BJ (cell line): ENCODE measurements at regions not wholly inside any gene's neighbourhood (a gene's known extent, or its start where the extent isn't known, plus 50 kb on each side); places are given as distances from the start of the nearest gene placed in this dataset.

Experiments
- CTCF ChIA-PET: fragments of 350-600 bp; formaldehyde crosslinking; extraction: SDS; loops from one replicate; lab custom pipeline; 2021; ENCODE audit warnings: antibody characterized with exemption, inconsistent platforms; lab: Yijun Ruan, JAX
- POLR2A ChIA-PET: fragments of 300-600 bp; sonication (Branson Sonifier 250); formaldehyde crosslinking; extraction: SDS; loops from one replicate; lab custom pipeline; 2021; ENCODE audit warnings: antibody characterized with exemption; lab: Charles Lee
- DNase-seq: peaks from one replicate; pipeline ENCODE4 v3.0.0-alpha.2; 2011; ENCODE audit warnings: low read depth
- H3K27me3 ChIP-seq: 2 replicates; pipeline ENCODE4 v1.6.0; 2011; ENCODE audit warnings: low read length; ENCODE audit not compliant: control insufficient read depth, insufficient read depth
- H3K36me3 ChIP-seq: 2 replicates; pipeline ENCODE4 v1.5.1; 2011; ENCODE audit warnings: low read length; ENCODE audit not compliant: control insufficient read depth, insufficient read depth
- H3K4me3 ChIP-seq: 2 replicates; pipeline ENCODE4 v1.5.1; 2011; ENCODE audit warnings: low read depth, mild to moderate bottlenecking, control low read depth, low read length
- TF ChIP-seq, protein P1 (sequence below): IDR thresholded peaks from 2 replicates; pipeline ENCODE4 v1.5.1; 2011; ENCODE audit warnings: low read depth, mild to moderate bottlenecking, control low read depth, inconsistent platforms, low read length, moderate library complexity; ENCODE audit not compliant: insufficient read depth

DNA sequence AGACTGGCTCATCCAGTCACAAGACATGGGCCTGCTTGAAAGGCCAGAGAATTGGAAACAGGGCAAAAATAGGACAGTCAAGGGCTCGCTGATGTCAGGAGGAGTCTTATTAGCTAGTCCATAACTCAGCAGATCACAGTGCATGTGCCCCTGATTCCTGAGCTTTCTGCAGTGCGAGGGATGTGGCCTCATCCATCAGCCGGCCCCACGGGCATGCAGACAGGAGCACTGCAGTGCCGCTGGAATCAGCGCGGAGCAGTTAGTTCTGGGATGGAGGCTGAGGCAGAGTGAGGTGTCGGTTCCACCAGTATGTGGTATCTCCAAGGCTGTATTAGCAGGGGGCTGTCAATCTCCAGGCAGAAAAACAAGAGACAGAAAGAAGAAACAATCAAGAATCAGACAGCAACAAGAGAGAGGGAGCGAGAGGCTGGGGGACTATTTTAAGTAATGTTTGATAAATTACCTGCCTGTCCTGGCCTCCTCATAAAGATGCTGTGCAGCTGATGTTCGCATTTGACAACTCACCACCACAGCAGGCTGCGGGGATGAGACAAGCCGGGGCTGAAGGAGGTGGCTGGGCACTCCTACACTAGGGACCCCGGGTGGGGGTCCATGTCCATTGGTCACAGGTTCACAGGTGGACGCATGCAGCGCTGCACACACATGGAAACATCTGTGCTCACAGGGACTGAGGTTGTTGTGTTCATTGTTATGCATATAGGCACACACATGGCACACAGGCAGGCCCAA is 167.2 kb downstream of the TRIM29 start:
- POLR2A ChIA-PET = no interaction called here
- CTCF ChIA-PET = no interaction called here

DNA sequence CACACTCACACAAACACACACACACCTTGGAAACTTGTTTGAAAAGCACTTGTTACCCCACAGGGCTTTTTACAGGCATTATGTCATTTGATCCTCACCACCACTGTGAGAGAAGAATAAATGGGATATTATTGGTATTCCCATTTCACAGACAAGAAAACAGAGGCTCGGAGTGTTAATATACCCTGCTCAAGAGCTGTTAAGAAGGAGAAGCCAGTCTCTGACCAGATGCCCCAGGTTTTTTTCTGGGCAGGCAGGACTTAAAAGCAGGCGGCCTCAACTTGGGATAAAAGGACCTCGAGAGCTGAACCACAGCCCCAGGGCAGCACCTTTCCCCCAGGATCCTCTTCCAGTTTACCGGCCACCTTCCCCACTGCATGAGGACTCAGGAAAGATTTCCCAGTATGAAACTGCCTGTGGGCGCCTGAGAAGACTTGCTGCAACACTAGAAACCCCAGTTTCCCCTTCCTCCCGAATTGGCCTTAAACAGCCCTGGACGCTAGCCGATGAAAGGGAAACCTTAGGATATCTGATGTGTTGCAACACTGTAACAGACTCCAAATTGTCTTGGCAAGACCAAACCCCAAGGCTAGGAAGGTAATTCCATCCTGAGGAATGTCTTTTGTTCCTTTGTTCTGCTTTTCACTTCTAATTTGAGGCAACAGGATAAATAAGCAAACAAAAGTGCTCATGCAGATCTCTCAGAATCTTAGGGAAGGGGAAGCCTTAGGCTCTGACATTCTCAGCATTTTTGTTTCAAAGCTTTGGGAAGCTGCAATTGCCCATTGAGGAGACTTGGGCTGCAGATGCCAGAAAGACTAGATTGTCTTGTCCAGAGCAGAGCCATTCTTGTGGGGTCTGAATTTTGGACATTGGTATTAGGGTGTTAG is 173.5 kb downstream of the TRIM29 start:
- Histone ChIP-seq H3K36me3 (no peaks in the 10 kb centered on the region), H3K27me3 (0 out of 2 replicates have a peak, but pooled peaks cover 2% of the 10 kb centered on the region), H3K4me3 (no peak overlapping the region)
- TF ChIP-seq, protein P1, sequence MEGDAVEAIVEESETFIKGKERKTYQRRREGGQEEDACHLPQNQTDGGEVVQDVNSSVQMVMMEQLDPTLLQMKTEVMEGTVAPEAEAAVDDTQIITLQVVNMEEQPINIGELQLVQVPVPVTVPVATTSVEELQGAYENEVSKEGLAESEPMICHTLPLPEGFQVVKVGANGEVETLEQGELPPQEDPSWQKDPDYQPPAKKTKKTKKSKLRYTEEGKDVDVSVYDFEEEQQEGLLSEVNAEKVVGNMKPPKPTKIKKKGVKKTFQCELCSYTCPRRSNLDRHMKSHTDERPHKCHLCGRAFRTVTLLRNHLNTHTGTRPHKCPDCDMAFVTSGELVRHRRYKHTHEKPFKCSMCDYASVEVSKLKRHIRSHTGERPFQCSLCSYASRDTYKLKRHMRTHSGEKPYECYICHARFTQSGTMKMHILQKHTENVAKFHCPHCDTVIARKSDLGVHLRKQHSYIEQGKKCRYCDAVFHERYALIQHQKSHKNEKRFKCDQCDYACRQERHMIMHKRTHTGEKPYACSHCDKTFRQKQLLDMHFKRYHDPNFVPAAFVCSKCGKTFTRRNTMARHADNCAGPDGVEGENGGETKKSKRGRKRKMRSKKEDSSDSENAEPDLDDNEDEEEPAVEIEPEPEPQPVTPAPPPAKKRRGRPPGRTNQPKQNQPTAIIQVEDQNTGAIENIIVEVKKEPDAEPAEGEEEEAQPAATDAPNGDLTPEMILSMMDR = no peak
- ChIA-PET POLR2A (no interaction called here), CTCF (interaction anchor here (0.9 kb wide), 1 partner anchor 8 kb away, joined by 3 read pairs; no protein-coding TSS in a partner anchor)
- no peak for DNase-seq

More for the DNA sequence above, 167.2 kb downstream of the TRIM29 start:
- TF ChIP-seq, protein P1 = no peak
- no peak for DNase-seq
- no peak overlapping the region for H3K4me3 ChIP-seq
- no peaks in the 10 kb centered on the region for H3K27me3 ChIP-seq
- no peaks in the 10 kb centered on the region for H3K36me3 ChIP-seq

DNA sequence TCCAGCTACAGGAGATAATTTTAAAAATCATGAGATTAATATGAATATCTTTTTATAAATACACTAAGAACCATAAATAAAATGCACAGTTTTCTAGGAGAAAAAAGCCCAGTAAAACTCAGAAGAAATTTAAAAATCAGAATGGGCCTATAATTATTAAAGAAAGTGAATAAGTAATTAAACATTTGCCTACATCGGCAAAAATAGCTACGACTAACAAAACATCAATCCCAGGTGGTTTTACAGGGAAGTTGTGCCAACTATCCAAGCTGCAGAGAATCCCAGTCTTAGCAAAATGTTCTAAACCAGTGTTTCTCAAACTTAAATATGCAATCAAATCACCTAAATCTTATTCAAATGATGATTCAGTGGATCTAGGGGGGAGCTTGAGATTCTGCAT is 180.0 kb downstream of the TRIM29 start:
- ChIA-PET POLR2A (no interaction called here), CTCF (no interaction called here)
- TF ChIP-seq, protein P1 = no peak
- no peak for DNase-seq
- Histone ChIP-seq H3K27me3 (0 out of 2 replicates have a peak, but pooled peaks cover 2% of the 10 kb centered on the region), H3K36me3 (no peaks in the 10 kb centered on the region), H3K4me3 (no peak overlapping the region)

DNA sequence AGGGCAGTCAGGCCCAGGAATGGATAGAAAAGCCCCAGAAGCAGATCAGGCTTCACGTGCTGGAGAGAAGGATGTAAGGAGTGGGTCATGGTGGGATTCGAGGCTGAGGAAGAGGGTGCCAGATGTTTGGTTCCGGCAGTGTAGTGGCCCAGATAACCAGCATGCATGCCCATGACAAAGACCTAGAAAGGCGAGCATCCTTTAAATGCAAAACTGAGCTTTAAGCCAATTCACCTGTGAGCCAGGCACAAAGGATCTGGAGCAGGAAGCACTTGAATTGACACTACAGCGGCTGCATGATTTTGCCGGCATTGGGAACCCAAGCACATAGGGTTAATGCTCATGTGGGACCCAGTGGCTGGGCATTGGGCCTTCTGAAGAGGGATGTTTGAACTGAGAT is 185.5 kb downstream of the TRIM29 start:
- CTCF ChIA-PET = no interaction called here
- POLR2A ChIA-PET = no interaction called here
- no peak for DNase-seq
- H3K27me3 ChIP-seq = no peaks in the 10 kb centered on the region
- TF ChIP-seq, protein P1 = no peak
- H3K4me3 ChIP-seq = no peak overlapping the region
- no peaks in the 10 kb centered on the region for H3K36me3 ChIP-seq

DNA sequence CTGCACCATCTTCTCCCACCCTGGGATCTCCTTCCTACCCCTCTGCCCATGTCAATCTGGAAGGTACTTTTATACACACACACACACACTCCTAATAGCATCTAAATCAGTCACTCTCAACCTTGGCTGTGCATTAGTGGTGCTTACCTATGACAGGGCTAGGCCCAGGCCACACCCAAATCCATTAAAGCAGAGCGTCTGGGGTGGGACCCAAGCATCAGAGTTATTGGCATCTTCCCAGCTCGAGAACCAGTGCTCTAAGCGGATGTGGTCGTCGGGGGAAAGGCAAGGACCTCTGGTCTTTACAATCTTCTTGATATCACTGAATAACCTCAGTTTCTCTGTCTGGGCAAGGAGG is 194.6 kb downstream of the TRIM29 start:
- TF ChIP-seq, protein P1 = no peak
- ChIA-PET POLR2A (no interaction called here), CTCF (interaction anchor here (0.6 kb wide), 1 partner anchor 165 kb away, joined by 3 read pairs; no protein-coding TSS in a partner anchor)
- H3K27me3 ChIP-seq = peaks cover 3% of the 10 kb centered on the region; the same call in 1 of the 2 replicates
- no peaks in the 10 kb centered on the region for H3K36me3 ChIP-seq
- DNase-seq = no peak
- no peak overlapping the region for H3K4me3 ChIP-seq
